ENCODE measurements at regions not wholly inside any gene's neighbourhood (a gene's known extent, or its start where the extent isn't known, plus 50 kb on each side); places are given as distances from the start of the nearest gene placed in this dataset.
"Not testable (repeated sequence)": the region's sequence is repeated elsewhere in the genome, so short reads cannot be mapped to it uniquely, and the experiment has no call there.

DNA sequence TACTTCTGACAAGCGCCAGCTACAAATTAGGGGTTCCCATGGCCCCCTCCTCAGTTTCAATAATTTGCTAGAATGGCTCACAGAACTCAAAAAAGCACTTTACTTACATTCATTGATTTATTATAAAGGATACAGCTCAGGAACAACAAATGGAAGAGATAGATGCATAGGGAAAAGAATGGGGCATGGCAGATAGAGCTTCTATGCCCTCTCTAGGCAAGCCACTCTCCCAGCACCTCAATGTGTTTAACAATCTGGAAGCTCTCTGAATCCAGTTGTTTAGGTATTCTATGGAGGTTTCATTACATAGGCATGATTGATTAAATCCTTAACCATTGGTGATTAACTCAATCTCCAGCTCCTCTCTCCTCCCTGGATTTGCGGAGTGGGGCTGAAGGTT is 184.5 kb upstream of the DAAM1 start:
- DNase-seq (ENCODE audit: extremely low read depth, low read depth): no peak
- TF ChIP-seq, protein P1, sequence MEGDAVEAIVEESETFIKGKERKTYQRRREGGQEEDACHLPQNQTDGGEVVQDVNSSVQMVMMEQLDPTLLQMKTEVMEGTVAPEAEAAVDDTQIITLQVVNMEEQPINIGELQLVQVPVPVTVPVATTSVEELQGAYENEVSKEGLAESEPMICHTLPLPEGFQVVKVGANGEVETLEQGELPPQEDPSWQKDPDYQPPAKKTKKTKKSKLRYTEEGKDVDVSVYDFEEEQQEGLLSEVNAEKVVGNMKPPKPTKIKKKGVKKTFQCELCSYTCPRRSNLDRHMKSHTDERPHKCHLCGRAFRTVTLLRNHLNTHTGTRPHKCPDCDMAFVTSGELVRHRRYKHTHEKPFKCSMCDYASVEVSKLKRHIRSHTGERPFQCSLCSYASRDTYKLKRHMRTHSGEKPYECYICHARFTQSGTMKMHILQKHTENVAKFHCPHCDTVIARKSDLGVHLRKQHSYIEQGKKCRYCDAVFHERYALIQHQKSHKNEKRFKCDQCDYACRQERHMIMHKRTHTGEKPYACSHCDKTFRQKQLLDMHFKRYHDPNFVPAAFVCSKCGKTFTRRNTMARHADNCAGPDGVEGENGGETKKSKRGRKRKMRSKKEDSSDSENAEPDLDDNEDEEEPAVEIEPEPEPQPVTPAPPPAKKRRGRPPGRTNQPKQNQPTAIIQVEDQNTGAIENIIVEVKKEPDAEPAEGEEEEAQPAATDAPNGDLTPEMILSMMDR (IDR thresholded peaks at IDR 0.05; ENCODE audit: low read depth, low read length): peak; percentile 42

DNA sequence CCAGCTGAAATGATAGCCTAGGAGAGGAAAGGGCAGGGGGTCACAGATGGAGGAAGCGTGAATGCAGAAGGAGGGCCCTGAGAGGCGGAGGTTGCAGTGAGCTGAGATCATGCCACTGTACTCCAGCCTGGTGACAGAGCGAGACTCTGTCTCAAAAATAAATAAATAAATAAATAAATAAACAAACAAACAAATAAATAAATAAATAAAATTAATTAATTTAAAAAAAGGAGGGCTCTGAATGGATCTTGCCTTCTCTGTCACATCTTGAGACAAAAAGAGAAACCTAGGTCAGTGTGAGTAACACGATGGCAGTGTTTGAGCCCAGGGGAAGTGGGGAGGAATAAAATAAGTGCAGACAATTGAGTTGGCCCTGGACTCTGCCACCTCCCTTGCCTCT is 182.3 kb upstream of the DAAM1 start:
- not testable (repeated sequence) for DNase-seq (ENCODE audit: extremely low read depth, low read depth)

DNA sequence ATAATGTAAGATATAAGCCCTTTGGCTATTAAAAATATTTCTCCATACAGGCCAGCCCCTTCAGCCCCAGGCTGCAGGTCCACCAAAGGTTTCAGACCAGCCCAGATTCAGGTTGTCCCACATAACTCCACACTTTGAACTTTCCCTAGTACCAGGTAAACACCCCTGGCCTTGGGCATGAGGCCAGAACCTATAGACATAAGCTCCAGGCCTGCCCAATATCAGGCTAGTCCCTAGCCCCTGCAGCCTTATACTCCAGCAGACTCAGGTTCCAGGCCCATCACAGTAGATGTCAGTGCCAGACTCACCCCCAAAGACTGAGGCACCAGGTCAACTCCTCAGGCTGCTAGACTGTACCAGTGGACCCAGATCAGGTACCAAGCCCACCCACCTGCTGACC is 178.5 kb upstream of the DAAM1 start:
- TF ChIP-seq, protein P1 (IDR thresholded peaks at IDR 0.05; ENCODE audit: low read depth, low read length): no peak
- DNase-seq (ENCODE audit: extremely low read depth, low read depth): no peak

DNA sequence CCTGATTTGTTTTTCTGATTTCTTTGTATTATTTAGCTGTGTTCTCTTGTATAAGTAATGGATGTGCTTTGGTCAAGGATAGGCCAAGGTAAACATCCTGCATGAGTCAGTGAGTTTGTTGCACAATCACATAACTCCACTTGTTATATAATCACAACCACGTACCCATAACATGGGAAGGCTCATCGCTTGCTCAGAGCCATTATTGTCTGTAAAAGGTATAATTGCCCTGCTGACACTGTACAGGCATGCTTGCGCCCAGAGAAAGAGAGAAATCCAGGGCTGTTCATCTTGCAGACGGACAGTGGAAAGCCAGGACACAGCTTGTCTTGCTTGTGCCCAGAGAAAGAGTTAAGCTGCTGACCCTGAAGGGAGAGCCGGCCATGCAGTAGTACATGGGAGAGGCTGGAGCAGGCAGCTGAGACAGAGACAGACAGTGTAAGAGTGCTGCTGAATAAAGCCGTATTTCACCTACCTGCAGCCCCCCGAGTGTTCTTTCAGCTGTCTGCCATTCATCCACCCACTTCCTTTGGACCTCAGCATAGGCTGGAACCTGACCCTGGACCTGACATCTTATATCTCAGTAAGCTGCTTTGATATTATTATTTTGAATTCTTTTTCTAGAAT is 174.7 kb upstream of the DAAM1 start:
- TF ChIP-seq, protein P1 (IDR thresholded peaks at IDR 0.05; ENCODE audit: low read depth, low read length): no peak
- no peak for DNase-seq (ENCODE audit: extremely low read depth, low read depth)

DNA sequence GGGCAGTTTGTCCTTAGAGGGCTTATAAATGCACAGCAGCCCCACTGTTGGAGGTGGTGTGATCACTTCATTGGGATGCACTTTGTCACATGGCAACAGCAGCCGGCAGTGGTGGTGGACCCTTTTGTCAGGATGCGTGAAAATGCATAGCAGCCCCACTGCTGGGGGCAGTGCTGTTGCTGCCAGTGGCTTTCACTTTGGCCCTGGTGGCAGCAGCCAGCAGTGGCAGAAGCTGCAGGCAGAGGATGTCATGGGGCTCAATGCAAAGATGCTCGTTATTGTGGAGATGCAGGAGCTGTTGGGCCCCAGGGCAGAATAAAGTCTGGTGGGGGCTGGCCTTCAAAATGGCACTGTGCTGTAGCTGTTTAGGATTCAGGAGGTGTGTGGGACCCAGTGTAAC is 173.0 kb upstream of the DAAM1 start:
- no peak for DNase-seq (ENCODE audit: extremely low read depth, low read depth)

DNA sequence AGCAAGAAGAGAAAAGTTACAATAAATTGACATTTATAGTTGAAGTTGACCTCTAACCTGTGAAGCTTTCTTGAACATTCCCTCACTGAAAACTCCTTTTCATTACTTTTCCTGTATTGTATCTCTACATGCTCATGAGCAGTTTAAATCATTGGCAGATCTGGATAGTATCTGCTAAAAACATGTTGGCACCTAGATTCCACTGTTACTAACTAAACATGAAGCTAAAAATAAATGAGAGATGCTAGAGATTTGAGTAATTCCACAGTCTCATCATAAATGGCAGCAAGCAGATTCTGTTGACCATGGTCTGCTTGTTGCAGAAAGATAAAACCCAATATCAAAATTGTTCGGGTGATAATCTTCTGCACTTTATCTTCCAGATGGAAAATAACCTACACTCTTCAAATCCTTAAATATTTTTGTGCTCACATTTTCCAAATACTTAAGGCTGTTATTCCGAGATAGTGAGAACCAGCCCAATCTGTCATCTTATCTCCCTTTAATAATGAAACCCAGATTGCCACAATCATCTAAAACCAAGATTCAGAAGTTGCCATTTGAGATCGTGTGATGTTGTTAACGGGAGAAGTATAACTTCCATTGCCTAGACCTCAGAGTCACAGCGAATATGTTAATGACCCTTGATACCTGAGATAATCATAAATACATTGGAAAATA is 171.0 kb upstream of the DAAM1 start:
- TF ChIP-seq, protein P1 (IDR thresholded peaks at IDR 0.05; ENCODE audit: low read depth, low read length): no peak

More for the DNA sequence above, 173.0 kb upstream of the DAAM1 start:
- TF ChIP-seq, protein P1 (IDR thresholded peaks at IDR 0.05; ENCODE audit: low read depth, low read length): no peak

DNA sequence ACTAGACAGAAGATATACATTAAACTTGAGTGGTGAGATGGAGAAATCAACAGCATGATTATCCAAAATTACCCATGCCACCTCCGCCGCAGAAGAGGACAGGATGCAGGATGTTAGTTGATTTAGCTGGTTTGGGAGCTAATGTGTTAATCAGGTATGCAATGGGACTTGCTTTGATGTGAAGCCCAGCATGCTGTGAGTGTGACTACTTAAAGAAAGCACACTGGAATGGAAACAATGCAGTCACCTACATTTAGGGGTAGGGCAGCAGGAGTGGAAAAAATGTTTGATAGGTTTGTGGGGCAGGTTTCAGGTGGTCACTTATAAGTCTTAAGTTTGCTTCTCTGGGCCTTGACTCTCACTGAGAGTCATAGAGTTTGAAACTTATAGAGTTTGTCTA is 170.0 kb upstream of the DAAM1 start:
- DNase-seq (ENCODE audit: extremely low read depth, low read depth): no peak
- TF ChIP-seq, protein P1 (IDR thresholded peaks at IDR 0.05; ENCODE audit: low read depth, low read length): no peak

More for the DNA sequence above, 171.0 kb upstream of the DAAM1 start:
- DNase-seq (ENCODE audit: extremely low read depth, low read depth): no peak

DNA sequence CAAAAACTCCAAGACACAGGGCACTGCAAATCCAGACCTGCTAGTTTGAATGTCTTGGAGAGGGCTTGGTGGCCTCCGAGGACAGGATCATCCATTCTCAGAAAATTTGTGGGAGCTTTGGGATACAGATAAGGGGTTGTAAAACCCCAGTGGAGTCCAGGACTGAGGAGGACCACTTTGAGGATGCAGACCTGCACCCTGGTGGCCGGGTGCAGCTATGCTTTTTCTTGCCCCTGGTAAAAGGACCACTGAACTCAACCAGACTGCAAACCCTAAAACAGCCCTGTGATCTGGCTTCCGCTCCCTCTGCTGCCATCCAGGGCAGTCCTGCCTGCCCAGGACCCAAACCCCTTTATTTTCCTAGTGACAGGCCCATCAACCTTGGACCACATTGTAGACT is 169.5 kb upstream of the DAAM1 start:
- no peak for DNase-seq (ENCODE audit: extremely low read depth, low read depth)
- TF ChIP-seq, protein P1 (IDR thresholded peaks at IDR 0.05; ENCODE audit: low read depth, low read length): peak; percentile 23; the same call in 1 of the 2 replicates
